NB4 (cell line): ENCODE measurements at regions not wholly inside any gene's neighbourhood (a gene's known extent, or its start where the extent isn't known, plus 50 kb on each side); places are given as distances from the start of the nearest gene placed in this dataset.

Experiments
- DNase-seq: peaks from one replicate; pipeline ENCODE4 v3.0.0; 2010; ENCODE audit warnings: low read depth
- H3K4me3 ChIP-seq: one replicate; pipeline ENCODE4 v1.5.1; 2011; ENCODE audit warnings: mild to moderate bottlenecking, low read depth, low read length, moderate library complexity
- CTCF ChIP-seq: IDR thresholded peaks from one replicate; pipeline ENCODE4 v1.5.1; 2012; ENCODE audit warnings: low read depth, low read length
- MYC ChIP-seq: IDR thresholded peaks from 2 replicates; pipeline ENCODE4 v1.6.1; 2011; ENCODE audit warnings: low read depth, low read length
- POLR2A ChIP-seq: IDR thresholded peaks from 2 replicates; pipeline ENCODE4 v1.6.1; 2011; ENCODE audit warnings: mild to moderate bottlenecking; ENCODE audit not compliant: insufficient read length; ENCODE audit errors: extremely low read depth
- TF ChIP-seq, protein P1 (sequence below): IDR thresholded peaks from 2 replicates; pipeline ENCODE4 v1.6.1; 2011; ENCODE audit warnings: low read depth, low read length

GRCh38 chr3:43869491-43869890, 178.8 kb downstream of the ABHD5 start:
- DNase-seq = no peak
- no peak for TF ChIP-seq POLR2A
- TF ChIP-seq MYC = no peak
- TF ChIP-seq CTCF = no peak
- no peak overlapping the region for H3K4me3 ChIP-seq

- no peak overlapping the region for H3K4me3 ChIP-seq
- no peak for DNase-seq
- TF ChIP-seq POLR2A (no peak), CTCF (no peak), MYC (no peak)
- TF ChIP-seq, protein P1, sequence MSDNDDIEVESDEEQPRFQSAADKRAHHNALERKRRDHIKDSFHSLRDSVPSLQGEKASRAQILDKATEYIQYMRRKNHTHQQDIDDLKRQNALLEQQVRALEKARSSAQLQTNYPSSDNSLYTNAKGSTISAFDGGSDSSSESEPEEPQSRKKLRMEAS = no peak
Measured at GRCh38 chr3:43870120-43870519, 179.4 kb downstream of the ABHD5 start.

DNA sequence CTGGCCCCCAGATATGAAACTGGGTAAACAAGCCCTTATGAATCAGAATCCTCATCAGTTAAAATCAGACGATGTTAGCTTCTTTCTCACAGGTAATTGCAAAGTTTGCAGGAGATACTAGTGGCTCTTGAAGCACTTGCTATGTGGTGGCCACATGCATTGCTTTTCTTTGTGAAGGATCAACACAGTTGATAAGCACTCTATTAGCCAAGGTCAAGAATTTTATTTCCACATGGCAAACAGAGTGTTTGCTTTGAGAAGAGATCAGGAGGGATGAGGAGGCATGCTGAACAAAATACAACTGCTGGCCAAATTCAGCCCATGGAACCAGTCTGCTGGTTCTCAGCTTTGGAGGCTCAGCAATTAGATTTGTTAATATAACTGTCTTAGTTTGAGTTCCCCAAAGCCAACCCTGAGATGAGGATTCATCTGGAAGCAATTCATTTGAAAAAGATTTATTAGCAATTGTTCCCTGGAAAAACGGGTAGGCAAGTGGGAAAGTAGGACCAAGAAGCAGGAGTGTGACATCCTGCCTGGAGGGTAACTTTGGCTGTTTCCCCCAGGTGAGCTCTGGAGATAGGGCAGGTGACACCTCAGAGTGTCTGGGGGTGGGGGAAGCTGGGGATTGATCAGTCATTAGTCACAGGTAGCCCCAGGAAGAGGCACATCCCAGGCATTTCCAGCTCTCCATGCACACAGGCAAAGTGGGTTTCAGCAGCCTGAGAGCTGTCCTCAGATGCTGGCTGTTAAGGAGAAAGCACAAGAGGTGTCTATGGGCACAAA, 180.3 kb downstream of the ABHD5 start:
- H3K4me3 ChIP-seq = no peak overlapping the region
- TF ChIP-seq, protein P1 = no peak
- TF ChIP-seq MYC (no peak), POLR2A (no peak), CTCF (no peak)
- no peak for DNase-seq

GRCh38 chr3:43871627-43872245, 181.0 kb downstream of the ABHD5 start:
- H3K4me3 ChIP-seq = no peak overlapping the region
- no peak for DNase-seq
- no peak for TF ChIP-seq CTCF
- no peak for TF ChIP-seq POLR2A
- TF ChIP-seq MYC = no peak
- TF ChIP-seq, protein P1 = no peak

GRCh38 chr3:43872301-43872700, 181.6 kb downstream of the ABHD5 start:
- no peak for DNase-seq

More at GRCh38 chr3:43872301-43872700, 181.6 kb downstream of the ABHD5 start:
- no peak overlapping the region for H3K4me3 ChIP-seq
- no peak for TF ChIP-seq CTCF
- TF ChIP-seq MYC = no peak
- TF ChIP-seq POLR2A = no peak
- TF ChIP-seq, protein P1 = no peak
